Activated T-helper 1 cell treated with Interleukin-2 at 50 U/mL for 16 hours (primary cell): ENCODE measurements at regions not wholly inside any gene's neighbourhood (a gene's known extent, or its start where the extent isn't known, plus 50 kb on each side); places are given as distances from the start of the nearest gene placed in this dataset.

ENCODE experiments used
- DNase-seq: peaks from one replicate; pipeline ENCODE4 v3.0.0-alpha.2; 2020; ENCODE audit warnings: low read depth

DNA sequence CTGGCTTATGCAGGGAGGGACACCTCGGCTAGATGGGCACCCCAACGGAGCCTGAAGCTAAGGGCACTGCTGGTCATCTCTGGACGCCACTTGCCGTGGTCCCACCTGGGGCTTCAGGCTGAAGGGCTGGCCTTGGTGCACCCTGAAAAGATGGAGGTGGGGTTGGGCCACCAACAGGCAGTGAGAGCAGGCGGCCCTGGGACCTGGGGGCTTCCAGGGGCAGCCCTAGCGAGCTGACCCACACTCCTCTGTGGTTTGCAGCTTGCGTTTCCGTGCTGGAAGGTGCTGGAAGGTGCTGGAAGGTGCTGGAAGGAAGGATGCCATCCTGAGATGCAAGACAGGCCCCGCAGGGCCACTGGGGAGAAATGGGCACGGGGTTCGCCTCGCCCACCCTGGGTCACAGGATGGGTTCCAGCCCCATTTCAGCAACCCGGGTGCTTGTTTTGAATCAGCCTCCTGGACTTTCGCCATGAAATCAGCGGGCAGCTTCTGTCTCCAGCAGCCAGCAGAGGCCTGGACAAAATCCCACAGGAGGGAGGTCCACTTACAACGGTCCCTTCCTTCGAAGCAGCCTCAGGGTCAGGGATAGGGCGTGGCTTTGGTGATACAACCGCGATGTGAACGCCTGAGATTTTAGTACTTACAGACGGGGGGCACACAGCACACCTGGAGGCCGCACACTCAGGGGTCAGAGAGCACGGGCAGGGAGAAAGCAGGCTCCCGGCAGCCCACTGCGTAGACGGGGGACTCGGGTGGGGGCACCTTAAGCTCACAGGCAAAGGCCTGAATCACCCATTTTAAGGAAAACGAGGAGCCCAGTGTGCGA is 303.1 kb upstream of the IRX4 start:
- DNase-seq: no peak

DNA sequence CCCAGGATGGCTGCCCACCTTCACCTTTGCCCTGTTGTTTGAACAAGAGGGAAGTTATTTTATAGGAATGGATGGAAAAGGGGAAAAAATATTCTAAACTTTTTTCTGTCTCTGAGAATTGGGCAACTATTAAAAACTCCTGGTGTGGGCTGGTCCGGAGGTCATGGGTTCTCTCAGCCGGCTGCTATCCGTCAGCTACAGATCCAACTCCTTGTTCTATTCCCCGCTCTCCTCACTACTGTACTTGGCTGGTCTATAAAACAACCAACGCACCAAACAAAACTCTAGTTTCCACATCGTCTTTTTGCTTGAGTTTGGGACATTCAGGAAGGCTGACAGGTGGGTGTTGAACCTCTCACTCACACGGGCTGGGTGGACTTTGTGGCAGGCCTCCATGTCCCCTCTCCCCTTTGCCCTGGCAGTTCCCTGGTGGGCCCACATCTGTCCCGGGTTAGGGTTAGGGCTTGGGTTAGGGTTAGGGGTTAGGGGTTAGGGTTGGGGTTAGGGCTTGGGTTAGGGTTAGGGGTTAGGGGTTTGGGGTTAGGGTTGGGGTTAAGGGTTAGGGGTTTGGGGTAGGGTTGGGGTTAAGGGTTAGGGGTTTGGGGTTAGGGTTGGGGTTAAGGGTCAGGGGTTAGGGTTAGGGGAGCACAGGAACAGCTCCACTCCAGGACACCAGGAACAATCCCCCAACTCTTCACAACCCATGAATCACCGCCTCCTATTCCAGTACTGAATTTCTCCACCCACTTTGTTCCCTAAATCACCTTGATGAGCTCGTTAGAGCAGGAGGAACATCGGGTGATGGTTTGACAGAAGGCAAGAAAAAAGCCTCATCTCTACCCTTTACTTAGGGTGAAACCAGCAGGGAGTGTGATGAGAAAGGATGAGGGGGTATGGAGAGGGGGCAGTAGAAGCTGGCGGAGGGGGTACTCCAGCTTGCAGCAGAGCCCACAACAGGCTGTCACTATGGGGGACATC is 302.1 kb upstream of the IRX4 start:
- no peak for DNase-seq

DNA sequence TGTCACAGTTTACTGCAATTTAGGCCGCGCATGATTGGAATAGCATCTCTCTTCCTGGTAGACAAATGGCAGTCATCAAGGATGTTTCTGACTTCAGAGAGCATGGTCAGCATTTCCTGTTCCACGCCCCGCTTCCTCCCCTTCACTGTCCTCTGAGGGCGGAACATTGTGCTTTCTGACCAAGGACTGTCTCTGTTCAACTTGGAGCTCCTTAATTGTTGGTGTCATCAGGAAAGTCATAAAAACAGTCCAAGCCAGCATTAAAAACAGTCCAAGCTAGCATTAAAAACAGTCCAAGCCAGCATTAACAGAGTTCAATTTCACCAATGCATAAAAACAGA is 301.3 kb upstream of the IRX4 start:
- no peak for DNase-seq

DNA sequence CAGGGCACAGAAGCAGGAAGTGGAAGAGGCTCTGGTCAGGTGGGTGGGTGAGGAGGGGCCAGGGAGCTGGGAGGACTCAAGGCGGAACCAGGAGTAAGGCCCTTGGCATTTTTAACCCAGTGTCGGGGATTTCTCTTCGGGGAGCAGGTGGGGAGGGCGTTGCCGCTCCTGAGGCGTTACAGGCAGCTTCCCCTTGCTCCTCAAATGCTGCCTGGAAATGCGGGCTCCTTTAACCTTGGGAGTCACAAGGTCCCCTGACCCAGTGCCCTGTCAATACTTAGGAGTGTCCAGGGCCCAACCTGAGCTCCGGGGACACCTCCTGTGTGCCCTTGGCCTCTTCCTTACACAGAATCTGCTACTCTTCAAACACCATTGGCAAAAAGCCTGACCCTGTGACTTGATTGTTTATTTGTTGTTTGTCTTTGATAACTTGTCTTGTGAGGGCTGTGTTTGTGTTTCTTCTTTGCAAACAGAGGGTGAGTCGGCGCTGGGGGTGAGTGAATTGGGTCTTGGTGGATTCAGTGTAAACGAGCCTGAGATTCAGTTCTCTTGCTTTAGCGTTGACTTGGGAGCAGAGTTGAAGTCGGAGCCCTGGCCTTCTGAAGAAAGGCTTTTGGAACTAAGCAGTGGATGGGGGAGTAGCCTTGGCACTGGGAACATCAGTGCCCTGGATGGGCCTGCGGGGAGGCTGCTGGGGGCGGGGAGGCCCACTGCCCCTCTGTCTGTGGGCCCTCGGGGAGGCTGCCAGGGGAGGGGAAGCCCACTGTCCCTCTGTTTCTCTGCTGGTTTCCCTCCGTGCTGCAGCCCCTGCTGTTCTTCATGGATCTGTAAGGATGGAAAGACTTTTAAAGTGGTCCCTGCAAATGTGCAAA is 300.7 kb upstream of the IRX4 start:
- DNase-seq: no peak

DNA sequence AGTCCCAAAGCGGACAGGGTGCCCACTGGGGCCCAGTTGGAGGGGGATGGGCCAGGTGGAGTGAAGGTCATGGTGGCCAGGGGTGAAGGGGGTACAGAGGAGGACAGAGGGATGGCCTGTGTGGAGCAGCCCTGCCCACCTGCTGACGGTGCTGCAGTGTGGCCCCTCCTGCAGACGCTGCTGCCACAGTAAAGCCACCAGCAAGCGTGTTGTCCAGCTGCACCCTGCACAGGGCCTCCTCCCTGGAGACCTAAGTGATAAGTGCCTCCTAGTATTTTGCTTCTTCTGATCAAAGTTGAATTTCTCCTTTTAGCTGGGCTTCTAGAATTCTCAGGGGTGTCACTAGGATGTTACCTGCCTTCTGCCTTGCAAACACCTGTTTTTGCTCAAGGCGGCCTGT is 299.3 kb upstream of the IRX4 start:
- DNase-seq: no peak

DNA sequence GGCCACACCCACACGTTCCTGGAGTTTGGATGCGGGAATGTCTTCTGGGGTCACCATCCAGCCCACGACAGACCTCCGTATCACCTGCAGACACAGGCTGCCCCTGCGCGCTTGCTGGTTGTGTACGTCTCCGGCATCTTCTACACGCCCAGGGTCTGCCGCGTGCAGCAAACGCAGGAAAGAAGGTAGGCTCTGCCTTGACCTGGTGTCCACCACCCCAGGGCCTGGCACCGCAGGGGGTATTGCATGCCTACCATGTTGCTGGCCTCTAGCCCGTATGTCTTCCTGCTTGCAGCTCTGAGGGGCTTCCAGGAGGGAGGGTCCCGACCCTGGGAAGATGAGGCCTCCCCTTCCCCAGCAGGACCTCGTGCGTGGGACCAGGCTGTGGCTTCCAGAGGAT is 298.8 kb upstream of the IRX4 start:
- DNase-seq: no peak

DNA sequence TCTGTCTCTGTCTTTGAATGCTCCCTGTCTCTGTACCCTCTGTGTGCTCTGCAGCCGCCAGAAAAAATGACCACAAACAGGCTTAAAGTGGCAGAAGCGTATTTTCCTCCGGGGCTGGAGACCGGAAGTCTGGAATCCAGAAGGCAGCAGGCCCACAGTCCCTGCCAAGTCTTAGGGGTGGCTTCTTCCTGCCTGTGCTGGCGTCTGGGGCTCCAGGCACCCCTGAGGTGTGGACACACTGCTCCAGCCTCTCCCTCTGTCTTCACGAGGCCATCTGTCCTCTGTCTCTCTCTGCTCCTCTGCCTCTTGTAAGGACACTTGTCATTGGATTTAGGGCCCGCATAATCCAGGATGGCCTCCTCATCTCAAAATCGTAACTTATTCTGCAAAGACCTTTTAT is 298.4 kb upstream of the IRX4 start:
- no peak for DNase-seq

DNA sequence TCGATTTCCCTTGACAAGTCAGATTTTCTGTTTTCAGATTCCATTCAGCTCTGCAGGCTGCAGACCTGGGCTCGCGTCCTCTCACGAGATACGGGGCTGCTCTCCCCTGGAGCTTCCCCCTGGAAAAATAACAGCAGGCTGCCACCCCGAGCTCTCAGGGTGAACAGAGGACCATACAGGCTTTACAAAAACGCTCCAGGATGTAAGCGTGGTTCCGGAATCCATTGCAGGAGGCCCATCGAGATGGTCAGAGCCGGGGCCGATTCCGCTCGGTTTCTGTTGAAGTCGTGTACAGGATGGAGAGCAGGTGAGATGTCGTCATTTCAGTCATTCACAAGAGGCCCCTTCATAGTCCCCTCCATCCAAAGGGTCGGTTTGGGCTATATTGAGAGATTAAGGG is 297.7 kb upstream of the IRX4 start:
- no peak for DNase-seq

DNA sequence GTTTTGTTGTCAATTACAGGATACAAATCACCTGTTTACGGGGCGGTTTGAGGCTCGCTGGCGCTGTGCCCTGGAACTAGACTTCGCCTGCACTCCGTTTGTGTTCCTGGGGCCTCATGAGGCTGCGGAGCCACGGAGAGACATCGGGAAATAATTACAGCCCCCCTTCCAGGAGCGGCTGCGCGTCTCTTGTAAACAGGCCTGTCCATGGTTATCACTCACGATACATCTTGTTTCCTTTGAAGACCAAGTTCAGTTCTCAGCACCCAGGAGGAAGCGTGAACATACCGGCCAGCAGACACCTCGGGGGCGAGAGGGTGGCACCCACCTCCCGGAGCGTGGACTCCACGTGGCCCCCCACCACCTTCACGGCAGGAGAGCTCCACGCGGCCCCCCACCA is 297.1 kb upstream of the IRX4 start:
- no peak for DNase-seq

DNA sequence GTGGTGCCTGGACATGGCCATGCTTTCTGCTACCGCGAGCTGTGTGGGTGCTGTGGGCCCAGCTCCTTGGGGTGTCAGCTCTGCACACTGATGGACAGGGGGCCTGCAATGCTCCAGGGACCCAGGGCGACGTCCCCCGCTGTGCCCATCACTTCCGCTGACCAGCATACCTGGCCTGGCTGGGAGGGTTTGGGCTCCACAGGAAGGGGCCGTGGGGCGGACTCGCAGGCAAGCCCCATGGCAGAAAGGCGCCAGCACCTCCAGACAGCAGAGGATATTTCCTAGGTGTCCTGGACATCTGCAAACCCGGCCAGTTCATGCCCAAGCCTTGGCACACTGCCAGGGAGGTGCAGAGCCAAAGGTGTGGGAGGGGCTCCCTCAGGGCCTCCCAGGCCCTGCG is 295.8 kb upstream of the IRX4 start:
- DNase-seq: no peak

DNA sequence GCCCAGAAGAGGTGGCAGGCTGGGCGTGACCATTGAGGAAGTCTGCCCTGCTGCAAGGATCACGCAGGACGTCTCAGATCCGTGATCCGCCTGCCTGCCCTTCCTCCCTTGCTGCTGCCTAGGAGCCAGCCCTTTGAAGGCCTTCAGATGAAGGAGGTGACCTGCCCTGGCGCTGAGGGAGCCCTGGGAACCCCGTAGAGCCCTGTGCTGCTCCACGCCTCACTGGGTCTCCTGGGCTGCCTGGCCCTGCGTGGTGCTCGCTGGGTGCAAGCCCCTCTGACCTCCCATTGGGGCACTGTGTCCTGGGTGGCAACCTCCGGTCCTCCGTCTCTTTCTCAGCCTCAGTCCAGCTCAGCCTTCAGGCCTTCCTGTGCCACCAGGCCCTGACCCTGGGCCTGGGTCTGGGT is 295.3 kb upstream of the IRX4 start:
- DNase-seq: no peak

DNA sequence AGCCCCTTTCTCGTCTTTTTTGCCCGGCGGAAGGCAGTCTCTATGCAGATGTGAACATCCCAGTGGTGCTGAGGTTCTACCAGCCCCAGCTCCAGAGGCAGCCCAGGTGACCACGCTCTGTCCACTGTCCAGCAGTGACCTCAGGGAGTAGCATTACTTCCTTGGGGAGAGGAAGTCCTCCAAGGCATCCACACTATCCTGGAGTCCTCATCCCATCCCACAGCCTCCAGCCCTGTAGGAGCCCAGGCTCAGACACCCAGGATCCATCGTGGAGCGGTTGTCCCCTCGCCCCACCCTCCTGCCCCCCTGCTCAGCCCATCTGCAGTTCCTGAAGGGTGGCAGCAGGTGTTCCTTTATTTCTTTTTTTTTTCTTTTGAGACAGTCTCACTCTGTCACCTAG is 294.5 kb upstream of the IRX4 start:
- DNase-seq: no peak

DNA sequence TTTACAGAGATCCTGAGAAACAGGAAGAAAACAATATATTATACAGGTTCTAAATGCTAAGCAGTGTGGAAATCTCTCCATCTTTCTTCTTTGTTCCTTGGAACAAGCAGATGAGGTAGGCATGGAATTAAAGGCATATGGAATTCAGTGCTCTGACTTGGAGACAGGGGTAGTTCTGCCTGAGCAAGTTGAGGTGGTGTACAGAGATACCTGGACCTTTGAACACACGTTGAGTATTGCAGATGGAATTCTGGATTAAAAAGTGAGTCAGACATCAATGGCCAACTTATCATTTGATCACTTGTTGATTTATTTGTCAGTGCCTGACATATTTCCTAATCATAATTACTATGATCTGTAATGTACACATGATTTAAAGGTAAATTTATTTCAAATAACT is 293.9 kb upstream of the IRX4 start:
- DNase-seq: no peak

DNA sequence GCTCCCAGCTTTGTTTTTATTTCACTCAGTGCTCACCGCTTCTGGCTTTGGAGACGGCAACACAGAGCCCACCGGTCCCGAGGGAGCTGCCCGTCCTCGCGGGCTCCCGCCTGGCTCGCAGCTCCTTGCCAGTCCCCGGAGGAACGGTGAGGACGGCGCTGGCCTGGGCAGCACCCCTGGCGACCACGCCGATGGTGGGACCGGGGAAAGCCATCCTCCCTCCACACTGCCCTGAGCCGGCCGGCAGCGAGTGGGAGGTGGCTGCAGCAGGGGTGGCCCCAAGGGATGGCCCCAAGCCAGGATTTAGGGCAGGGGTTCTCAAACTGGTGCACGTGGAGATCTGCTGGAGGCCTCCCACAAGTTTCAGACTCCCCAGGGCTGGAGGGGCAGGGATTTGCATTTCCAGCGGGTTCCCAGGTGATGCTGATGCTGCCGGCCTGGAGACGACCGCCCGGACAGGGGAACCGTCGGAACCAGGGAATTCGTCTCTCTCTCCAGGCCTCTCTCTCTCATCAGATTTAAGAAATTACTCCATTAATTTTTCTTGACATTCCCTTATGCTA is 293.2 kb upstream of the IRX4 start:
- DNase-seq: no peak

DNA sequence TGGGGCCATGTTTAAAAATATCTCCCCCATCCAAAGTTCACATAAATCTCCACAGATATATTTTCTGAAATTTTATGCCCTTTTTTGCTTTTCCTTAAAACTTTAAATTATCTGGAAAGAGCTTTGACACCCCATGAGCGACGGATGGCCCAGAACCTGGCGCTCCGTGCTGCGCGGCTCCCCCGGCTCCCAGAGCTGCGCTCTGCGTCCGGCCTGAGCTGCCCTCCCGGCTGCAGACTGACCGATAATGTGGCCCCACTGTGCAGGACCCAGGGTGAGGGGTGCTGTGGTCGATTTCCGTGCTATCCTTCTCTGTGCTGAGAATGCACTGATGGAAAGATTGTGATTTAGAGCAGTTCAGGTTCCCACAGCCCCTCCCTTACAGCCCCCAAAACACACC is 292.3 kb upstream of the IRX4 start:
- no peak for DNase-seq

DNA sequence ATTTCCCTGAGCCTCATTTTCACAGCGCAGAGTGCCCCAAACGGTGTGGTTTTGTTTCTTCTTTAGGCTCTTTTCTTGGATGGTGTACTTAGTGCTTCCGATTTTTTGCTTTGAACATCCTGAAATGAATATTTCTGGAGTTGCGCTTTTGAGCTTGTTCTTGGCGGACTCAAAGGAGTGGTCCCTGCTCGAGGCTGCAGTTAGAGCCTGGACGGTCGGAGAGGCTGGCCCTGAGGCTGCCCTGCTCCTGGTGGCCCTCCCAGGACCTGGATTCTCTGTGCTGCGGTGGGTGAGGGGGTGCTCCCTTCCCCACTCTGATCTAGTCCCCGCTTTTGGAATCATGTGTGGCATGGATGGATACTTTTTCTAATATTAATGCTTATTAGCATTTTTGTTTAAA is 291.8 kb upstream of the IRX4 start:
- no peak for DNase-seq

DNA sequence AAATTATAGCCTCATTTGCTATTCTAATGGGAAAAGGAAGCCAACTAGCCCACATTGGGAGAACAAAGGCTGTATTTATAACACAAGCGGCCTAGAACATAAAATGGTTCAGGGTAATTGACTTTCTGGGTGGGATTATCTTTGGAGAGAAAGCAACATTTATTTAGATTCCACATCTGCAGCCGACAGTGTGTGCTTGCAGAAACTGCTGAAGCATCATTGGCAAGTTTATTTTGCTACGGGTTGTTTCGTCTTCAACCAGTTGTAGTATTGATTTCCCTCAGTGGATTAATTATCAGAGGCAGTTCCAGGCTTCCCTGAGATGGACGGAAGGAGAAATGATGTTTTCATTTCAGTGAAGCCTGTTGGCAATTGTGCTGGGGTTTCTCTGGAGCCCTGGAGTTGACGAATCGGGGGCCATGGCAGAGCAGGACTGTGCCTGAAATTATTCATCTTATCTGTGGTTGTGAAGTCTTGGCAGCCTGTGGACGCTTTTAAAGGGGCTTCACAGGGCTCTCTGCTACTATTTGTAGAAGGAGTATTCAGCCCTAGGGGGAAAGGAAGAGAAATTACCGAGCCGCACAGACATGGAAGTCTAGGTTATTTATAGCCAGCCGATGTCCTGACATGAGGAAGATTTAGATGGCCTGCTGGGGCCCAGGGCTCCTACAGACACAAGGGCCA is 290.6 kb upstream of the IRX4 start:
- DNase-seq: no peak

DNA sequence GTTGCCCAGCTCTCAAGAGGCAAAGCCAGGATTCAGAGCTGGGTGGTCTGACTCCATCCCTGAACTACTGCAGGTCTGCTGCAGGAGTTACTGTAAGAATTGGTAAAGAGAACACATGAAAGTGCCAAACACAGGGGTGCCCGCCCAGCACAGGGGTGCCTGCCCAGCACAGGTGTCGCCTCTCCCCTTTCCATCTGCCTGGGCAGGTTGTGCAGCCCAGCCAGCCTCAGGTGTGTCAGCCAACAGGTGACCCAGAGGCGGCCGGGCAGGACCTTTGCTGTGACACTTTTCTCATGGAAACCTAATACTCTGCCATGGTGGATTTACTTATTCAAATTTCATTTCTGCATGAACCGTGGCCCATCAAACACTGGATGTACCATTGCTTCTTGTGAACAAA is 289.7 kb upstream of the IRX4 start:
- no peak for DNase-seq

DNA sequence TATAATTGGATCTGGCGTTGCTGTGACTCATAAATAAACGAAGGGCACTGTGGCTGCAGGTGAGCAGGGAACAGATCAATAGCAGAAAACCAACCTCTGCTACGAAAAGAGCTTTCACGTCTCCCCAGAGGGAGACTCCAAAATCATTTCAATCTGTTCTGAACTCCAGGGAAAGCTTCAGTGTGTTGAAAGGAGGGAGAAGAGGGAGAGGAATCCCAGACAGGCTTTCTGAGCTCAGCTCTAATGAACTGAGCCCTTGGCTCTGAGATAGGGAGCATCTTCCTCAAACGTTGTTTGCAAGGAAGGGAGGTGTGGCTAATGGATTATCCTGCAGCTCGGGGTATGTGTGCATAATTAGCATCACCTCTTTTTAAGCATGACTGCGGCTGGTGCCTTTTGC is 288.0 kb upstream of the IRX4 start:
- no peak for DNase-seq

DNA sequence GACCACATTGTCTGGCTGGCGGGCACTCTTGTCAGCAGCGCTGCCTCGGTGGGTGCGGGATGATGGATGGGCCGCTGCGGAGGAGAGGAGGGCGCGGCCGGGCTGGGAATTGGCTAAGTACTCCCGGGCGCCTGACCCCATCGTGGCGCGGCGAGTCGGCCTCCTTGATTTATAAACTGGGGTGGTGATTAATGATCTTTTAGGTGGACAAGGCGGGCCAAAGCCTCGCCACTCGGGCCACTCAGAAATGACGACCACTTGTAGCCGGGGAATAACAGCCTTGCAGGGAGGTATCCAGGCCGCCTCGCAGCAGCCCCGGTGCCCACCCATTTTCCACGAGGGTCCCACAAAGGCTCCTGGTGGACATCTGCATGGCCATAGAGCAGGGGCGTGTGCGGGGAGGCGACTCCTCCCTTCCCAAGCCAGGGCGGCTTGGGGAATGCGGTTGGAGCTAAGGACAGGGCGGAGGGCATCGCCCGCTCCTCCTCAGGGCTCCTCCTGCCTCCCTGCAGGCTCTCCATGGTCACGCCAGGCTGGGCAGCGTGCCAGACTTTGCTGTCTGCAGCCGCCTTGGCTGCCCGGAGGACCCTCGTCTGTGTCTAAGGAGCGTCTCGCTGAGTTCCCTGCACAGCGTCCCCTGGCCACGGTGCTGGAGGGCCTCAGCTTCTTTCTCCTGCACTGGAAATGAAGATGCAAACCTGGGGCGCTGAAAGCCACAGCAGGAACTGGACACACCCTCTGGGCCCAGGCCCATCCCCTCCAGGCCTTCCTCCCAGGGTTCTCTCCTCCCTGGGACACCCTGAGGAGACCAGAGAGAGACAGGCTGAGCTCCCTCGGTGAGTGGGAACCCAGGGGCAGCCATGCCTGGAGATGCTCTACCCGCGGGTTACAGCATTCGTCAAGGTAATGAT is 287.4 kb upstream of the IRX4 start:
- DNase-seq: no peak

DNA sequence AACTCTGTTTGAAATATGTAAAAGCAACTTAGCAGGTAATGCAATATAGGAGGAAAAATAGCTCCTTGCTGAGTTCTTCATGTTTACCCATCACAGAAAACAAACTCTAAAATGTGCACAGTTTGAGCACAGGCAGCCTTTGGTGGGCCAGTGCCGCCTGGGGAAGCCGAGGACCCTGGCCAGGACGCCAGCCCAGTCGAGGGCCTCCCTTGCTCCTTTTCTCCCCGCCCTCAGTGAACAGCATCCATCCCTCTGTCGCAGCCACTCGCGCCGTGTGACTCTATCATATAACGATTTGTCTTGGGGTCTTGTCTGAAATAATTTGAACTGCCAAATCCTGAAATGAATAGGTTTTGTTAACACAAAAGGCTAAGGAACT is 286.7 kb upstream of the IRX4 start:
- DNase-seq: no peak
